ENCODE measurements at regions not wholly inside any gene's neighbourhood (a gene's known extent, or its start where the extent isn't known, plus 50 kb on each side); places are given as distances from the start of the nearest gene placed in this dataset.

- peak; percentile 69 for ATAC-seq
- no peak overlapping the region for H3K4me3 Mint-ChIP-seq
- no peaks in the 10 kb centered on the region for H3K9me3 Mint-ChIP-seq
- H3K27me3 Mint-ChIP-seq (ENCODE audit: low read depth), result no peaks in the 10 kb centered on the region
- no peak overlapping the region for H3K27ac Mint-ChIP-seq
- TF ChIP-seq ZNF423 (CRISPR knock-in tag; IDR thresholded peaks at IDR 0.05) (no peak), ZBTB43 (CRISPR knock-in tag; IDR thresholded peaks at IDR 0.05) (no peak), PRRX2 (CRISPR knock-in tag; IDR thresholded peaks at IDR 0.05) (no peak), FOXJ3 (CRISPR knock-in tag; IDR thresholded peaks at IDR 0.05; ENCODE audit: borderline replicate concordance) (no peak), ZNF281 (CRISPR knock-in tag; IDR thresholded peaks at IDR 0.05) (no peak), CBFB (CRISPR knock-in tag; IDR thresholded peaks at IDR 0.05; ENCODE audit: low read depth) (no peak)
- H3K36me3 Mint-ChIP-seq, result no peaks in the 10 kb centered on the region
- ChIA-PET POLR2A (interaction anchor here (0.6 kb wide), 1 partner anchor 178 kb away, joined by 3 read pairs; no protein-coding TSS in a partner anchor), CTCF (interaction anchor here (0.7 to 1.4 kb wide), 9 partner anchors 9 to 646 kb away, joined by 3 to 5 read pairs (median 3); no protein-coding TSS in a partner anchor)
- peaks cover 11% of the 10 kb centered on the region for H3K4me1 Mint-ChIP-seq
- no peak for DNase-seq (ENCODE audit: low spot score)
Observed at GRCh38 chr18:65091744-65092329, 659.0 kb upstream of the CDH7 start.

- H3K4me3 Mint-ChIP-seq, result no peak overlapping the region
- H3K27me3 Mint-ChIP-seq (ENCODE audit: low read depth), result no peaks in the 10 kb centered on the region
- ChIA-PET POLR2A (no interaction called here), CTCF (no interaction called here)
- no peak for ATAC-seq
- no peaks in the 10 kb centered on the region for H3K9me3 Mint-ChIP-seq
- no peak overlapping the region for H3K27ac Mint-ChIP-seq
- H3K4me1 Mint-ChIP-seq, result no peaks in the 10 kb centered on the region
- DNase-seq (ENCODE audit: low spot score), result no peak
- TF ChIP-seq ZNF281 (CRISPR knock-in tag; IDR thresholded peaks at IDR 0.05) (no peak), TCF7 (CRISPR knock-in tag; IDR thresholded peaks at IDR 0.05; ENCODE audit: low read depth) (no peak), NR1H2 (CRISPR knock-in tag; IDR thresholded peaks at IDR 0.05) (no peak), ZNF232 (CRISPR knock-in tag; IDR thresholded peaks at IDR 0.05) (no peak), NFE2L1 (CRISPR knock-in tag; IDR thresholded peaks at IDR 0.05) (no peak), NFATC4 (CRISPR knock-in tag; IDR thresholded peaks at IDR 0.05) (no peak)
- H3K36me3 Mint-ChIP-seq, result no peaks in the 10 kb centered on the region
Observed at GRCh38 chr18:65082907-65083306, 667.9 kb upstream of the CDH7 start.

- ChIA-PET POLR2A (no interaction called here), CTCF (interaction anchor here (1.0 to 1.1 kb wide), 2 partner anchors 10 to 347 kb away, joined by 3 to 5 read pairs; no protein-coding TSS in a partner anchor)
- no peak overlapping the region for H3K27ac Mint-ChIP-seq
- no peaks in the 10 kb centered on the region for H3K4me1 Mint-ChIP-seq
- no peak overlapping the region for H3K4me3 Mint-ChIP-seq
- DNase-seq (ENCODE audit: low spot score) (no peak), ATAC-seq (no peak)
- TF ChIP-seq TEAD4 (CRISPR knock-in tag; IDR thresholded peaks at IDR 0.05) (no peak), ZNF512 (CRISPR knock-in tag; IDR thresholded peaks at IDR 0.05; ENCODE audit: borderline replicate concordance) (no peak), FOXJ3 (CRISPR knock-in tag; IDR thresholded peaks at IDR 0.05; ENCODE audit: borderline replicate concordance) (no peak), ERG (CRISPR knock-in tag; IDR thresholded peaks at IDR 0.05) (no peak)
- H3K36me3 Mint-ChIP-seq, result no peaks in the 10 kb centered on the region
- H3K27me3 Mint-ChIP-seq (ENCODE audit: low read depth), result no peaks in the 10 kb centered on the region
- H3K9me3 Mint-ChIP-seq, result no peaks in the 10 kb centered on the region
Observed at GRCh38 chr18:65081786-65082185, 669.0 kb upstream of the CDH7 start.
